DND-41 (cell line): ENCODE measurements at regions not wholly inside any gene's neighbourhood (a gene's known extent, or its start where the extent isn't known, plus 50 kb on each side); places are given as distances from the start of the nearest gene placed in this dataset.

Experiments
- EZH2 ChIP-seq: IDR thresholded peaks from 3 replicates; pipeline ENCODE4 v1.6.1; 2012; ENCODE audit warnings: borderline replicate concordance, low read depth, mild to moderate bottlenecking, moderate library complexity, low read length, inconsistent platforms; ENCODE audit not compliant: severe bottlenecking
- TF ChIP-seq, protein P1 (sequence below): IDR thresholded peaks from 2 replicates; pipeline ENCODE4 v1.5.1; 2012; ENCODE audit warnings: borderline replicate concordance, low read length, moderate library complexity, mild to moderate bottlenecking; ENCODE audit not compliant: poor library complexity, severe bottlenecking; ENCODE audit errors: extremely low read depth

DNA sequence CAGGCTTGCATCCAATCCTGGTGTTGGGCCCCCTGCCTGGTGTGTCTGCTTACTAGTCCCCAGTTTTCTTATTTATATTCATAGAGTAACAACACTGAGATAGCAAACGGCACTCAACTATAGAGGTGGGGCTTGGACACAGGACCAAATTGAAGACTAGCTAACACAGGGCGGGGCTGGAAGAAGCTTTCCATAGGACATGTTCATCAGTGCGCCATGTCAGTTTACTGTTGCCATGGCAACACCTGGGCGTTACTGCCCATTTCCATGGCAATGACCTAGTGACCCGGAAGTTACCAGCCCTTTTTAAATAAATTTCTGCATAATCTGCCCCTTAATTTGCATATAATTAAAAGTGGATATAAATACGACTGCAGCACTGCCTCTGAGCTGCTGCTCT lies 275.5 kb upstream of the TMEM132C start:
- TF ChIP-seq, protein P1, sequence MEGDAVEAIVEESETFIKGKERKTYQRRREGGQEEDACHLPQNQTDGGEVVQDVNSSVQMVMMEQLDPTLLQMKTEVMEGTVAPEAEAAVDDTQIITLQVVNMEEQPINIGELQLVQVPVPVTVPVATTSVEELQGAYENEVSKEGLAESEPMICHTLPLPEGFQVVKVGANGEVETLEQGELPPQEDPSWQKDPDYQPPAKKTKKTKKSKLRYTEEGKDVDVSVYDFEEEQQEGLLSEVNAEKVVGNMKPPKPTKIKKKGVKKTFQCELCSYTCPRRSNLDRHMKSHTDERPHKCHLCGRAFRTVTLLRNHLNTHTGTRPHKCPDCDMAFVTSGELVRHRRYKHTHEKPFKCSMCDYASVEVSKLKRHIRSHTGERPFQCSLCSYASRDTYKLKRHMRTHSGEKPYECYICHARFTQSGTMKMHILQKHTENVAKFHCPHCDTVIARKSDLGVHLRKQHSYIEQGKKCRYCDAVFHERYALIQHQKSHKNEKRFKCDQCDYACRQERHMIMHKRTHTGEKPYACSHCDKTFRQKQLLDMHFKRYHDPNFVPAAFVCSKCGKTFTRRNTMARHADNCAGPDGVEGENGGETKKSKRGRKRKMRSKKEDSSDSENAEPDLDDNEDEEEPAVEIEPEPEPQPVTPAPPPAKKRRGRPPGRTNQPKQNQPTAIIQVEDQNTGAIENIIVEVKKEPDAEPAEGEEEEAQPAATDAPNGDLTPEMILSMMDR = no peak
- TF ChIP-seq EZH2 = no peak
